Stimulated activated effector memory CD8-positive, alpha-beta T cell treated with anti-CD3 and anti-CD28 coated beads, Interleukin-12 subunit alpha, Interleukin-12 subunit beta, amount 100 ng/mL, for 72 hours (primary cell): ENCODE measurements at regions not wholly inside any gene's neighbourhood (a gene's known extent, or its start where the extent isn't known, plus 50 kb on each side); places are given as distances from the start of the nearest gene placed in this dataset.
"Not testable (repeated sequence)": the region's sequence is repeated elsewhere in the genome, so short reads cannot be mapped to it uniquely, and the experiment has no call there.

Experiments
- ATAC-seq: fragments of 150-1000 bp; cut with Tn5 transposase; 2 replicates; pipeline ENCODE4 v1.10.0; 2021
- DNase-seq, 2 donors: peaks; one replicate each; pipeline ENCODE4 v3.0.0; 2021 to 2022; ENCODE audit warnings: low spot score in 2 of 2
- H3K27ac Mint-ChIP-seq: one replicate; pipeline ENCODE4 v1.8.0; 2022; ENCODE audit warnings: mild to moderate bottlenecking, mixed read lengths
- H3K36me3 Mint-ChIP-seq: one replicate; pipeline ENCODE4 v1.8.0; 2022; ENCODE audit warnings: mild to moderate bottlenecking, mixed read lengths
- H3K4me1 Mint-ChIP-seq: one replicate; pipeline ENCODE4 v1.8.0; 2022; ENCODE audit warnings: mixed read lengths
- H3K4me3 Mint-ChIP-seq: one replicate; pipeline ENCODE4 v1.8.0; 2022; ENCODE audit warnings: mild to moderate bottlenecking, mixed read lengths
- H3K9me3 Mint-ChIP-seq: one replicate; pipeline ENCODE4 v1.8.0; 2022; ENCODE audit warnings: mixed read lengths

GRCh38 chrX:128458888-128459287 is 406.7 kb upstream of the ACTRT1 start:
- DNase-seq = no peak
- no peak overlapping the region for H3K27ac Mint-ChIP-seq

GRCh38 chrX:128457674-128458073 is 405.5 kb upstream of the ACTRT1 start:
- Mint-ChIP-seq H3K9me3 (peaks cover 7% of the 10 kb centered on the region), H3K27ac (no peak overlapping the region), H3K36me3 (no peaks in the 10 kb centered on the region), H3K4me1 (no peaks in the 10 kb centered on the region), H3K4me3 (no peak overlapping the region)
- ATAC-seq (no peak), DNase-seq (no peak)

More at GRCh38 chrX:128458888-128459287, 406.7 kb upstream of the ACTRT1 start:
- no peak for ATAC-seq
- Mint-ChIP-seq H3K4me1 (no peaks in the 10 kb centered on the region), H3K36me3 (no peaks in the 10 kb centered on the region), H3K4me3 (no peak overlapping the region), H3K9me3 (peaks cover 12% of the 10 kb centered on the region)

DNA sequence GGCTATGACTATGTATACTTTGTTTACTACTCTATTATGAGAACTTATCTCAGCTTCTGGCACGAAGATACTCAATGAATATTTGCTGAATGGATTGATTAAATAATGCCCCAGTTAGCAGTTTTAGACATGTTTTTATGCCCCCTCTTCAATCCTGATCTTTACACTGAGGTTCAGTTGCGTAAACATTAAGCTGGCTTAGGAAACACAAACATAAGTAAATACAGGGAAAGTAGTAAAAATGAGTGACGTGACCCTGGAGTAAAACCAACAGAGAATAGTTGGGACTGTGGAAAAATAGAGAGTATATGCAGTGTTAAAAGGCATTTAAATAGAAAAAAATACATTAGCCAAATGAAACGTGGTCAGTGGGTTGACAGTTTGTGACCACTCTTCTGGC is 387.0 kb upstream of the ACTRT1 start:
- Mint-ChIP-seq H3K9me3 (peaks cover 5% of the 10 kb centered on the region), H3K27ac (no peak overlapping the region), H3K4me1 (no peaks in the 10 kb centered on the region), H3K4me3 (no peak overlapping the region), H3K36me3 (no peaks in the 10 kb centered on the region)
- ATAC-seq (no peak), DNase-seq (no peak)

- ATAC-seq (no peak), DNase-seq (no peak)
- H3K4me3 Mint-ChIP-seq = no peak overlapping the region
- peaks cover 5% of the 10 kb centered on the region for H3K9me3 Mint-ChIP-seq
- no peak overlapping the region for H3K27ac Mint-ChIP-seq
- no peaks in the 10 kb centered on the region for H3K36me3 Mint-ChIP-seq
- no peaks in the 10 kb centered on the region for H3K4me1 Mint-ChIP-seq
Measured at GRCh38 chrX:128438082-128438481, 385.9 kb upstream of the ACTRT1 start.

- H3K4me3 Mint-ChIP-seq = no peak overlapping the region
- ATAC-seq = no peak
- H3K9me3 Mint-ChIP-seq = peaks cover 5% of the 10 kb centered on the region
- H3K36me3 Mint-ChIP-seq = no peaks in the 10 kb centered on the region
- no peaks in the 10 kb centered on the region for H3K4me1 Mint-ChIP-seq
- no peak for DNase-seq
- no peak overlapping the region for H3K27ac Mint-ChIP-seq
Measured at GRCh38 chrX:128436397-128437103, 384.3 kb upstream of the ACTRT1 start.

DNA sequence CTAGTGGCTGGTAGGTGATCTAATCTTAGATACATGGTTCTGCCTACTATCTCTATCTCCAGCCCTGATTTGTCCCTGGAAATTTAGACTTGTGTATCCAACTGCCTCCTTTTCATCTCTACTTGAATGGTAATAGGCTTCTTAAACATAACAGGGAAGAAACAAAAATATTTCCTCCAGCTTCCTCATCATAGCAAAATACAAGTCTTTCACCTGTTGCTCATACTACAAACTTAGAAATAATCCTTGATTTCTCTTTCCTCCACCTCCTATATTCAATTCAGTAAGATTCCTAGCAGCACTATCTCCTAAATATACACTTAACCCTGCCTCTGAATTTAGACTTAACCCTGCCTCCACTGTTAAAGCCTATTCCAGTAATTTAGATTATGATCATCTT is 373.3 kb upstream of the ACTRT1 start:
- Mint-ChIP-seq H3K9me3 (no peaks in the 10 kb centered on the region), H3K4me1 (no peaks in the 10 kb centered on the region), H3K4me3 (no peak overlapping the region), H3K27ac (no peak overlapping the region), H3K36me3 (no peaks in the 10 kb centered on the region)
- ATAC-seq (no peak), DNase-seq (no peak)

- no peaks in the 10 kb centered on the region for H3K9me3 Mint-ChIP-seq
- no peak overlapping the region for H3K4me3 Mint-ChIP-seq
- no peaks in the 10 kb centered on the region for H3K4me1 Mint-ChIP-seq
- H3K27ac Mint-ChIP-seq = no peak overlapping the region
- DNase-seq = no peak
- H3K36me3 Mint-ChIP-seq = no peaks in the 10 kb centered on the region
- ATAC-seq = no peak
Measured at GRCh38 chrX:128408842-128409241, 356.6 kb upstream of the ACTRT1 start.

GRCh38 chrX:128396601-128397000 is 344.4 kb upstream of the ACTRT1 start:
- DNase-seq (no peak), ATAC-seq (no peak)
- Mint-ChIP-seq H3K4me1 (no peaks in the 10 kb centered on the region), H3K4me3 (no peak overlapping the region), H3K27ac (no peak overlapping the region), H3K9me3 (no peaks in the 10 kb centered on the region), H3K36me3 (no peaks in the 10 kb centered on the region)

DNA sequence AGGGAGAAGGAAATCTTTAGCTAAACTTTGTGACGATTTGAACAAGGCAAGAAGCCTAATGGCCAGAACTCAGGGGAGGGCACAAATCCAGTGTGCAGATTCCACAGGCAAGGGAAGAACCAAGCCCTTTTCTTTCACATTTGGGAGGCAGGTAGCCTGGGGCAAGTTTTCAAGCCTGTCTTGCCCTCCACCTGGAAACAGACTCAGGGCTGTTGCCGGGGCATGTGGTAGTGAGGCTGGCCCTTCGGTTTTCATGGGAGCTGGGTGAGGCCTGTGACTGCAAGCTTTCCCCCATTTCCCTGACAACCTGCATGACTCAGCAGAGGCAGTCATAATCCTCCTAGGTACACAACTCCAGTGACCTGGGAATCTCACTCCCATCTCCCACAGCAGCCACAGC is 331.6 kb upstream of the ACTRT1 start:
- DNase-seq, H3K36me3 Mint-ChIP-seq, H3K4me3 Mint-ChIP-seq, H3K27ac Mint-ChIP-seq, H3K4me1 Mint-ChIP-seq, ATAC-seq, H3K9me3 Mint-ChIP-seq: not testable (repeated sequence)

- Mint-ChIP-seq H3K9me3 (peaks cover 5% of the 10 kb centered on the region), H3K4me3 (no peak overlapping the region), H3K27ac (no peak overlapping the region), H3K4me1 (no peaks in the 10 kb centered on the region), H3K36me3 (no peaks in the 10 kb centered on the region)
- DNase-seq = no peak
- ATAC-seq = no peak
Measured at GRCh38 chrX:128365492-128365891, 313.3 kb upstream of the ACTRT1 start.

DNA sequence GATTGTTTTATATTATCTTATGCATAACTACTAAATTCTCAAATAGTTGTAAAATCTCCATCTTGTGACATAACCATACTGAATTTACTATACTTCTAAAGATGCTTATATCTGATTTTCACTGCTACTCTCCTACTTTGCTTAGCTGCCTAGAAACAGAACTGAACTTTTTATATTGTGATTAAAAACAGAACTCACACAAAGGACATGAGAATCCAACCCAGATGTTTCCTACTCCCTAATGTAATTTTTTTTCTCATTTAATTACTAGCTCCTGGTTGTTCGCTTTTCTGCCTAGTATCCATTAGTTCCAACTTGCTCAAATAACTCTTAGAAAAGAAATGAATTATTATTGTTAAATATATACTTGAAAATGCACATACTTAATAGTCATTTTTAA is 283.5 kb upstream of the ACTRT1 start:
- Mint-ChIP-seq H3K4me1 (no peaks in the 10 kb centered on the region), H3K36me3 (no peaks in the 10 kb centered on the region), H3K9me3 (peaks cover 5% of the 10 kb centered on the region), H3K4me3 (no peak overlapping the region), H3K27ac (no peak overlapping the region)
- ATAC-seq (no peak), DNase-seq (no peak)

DNA sequence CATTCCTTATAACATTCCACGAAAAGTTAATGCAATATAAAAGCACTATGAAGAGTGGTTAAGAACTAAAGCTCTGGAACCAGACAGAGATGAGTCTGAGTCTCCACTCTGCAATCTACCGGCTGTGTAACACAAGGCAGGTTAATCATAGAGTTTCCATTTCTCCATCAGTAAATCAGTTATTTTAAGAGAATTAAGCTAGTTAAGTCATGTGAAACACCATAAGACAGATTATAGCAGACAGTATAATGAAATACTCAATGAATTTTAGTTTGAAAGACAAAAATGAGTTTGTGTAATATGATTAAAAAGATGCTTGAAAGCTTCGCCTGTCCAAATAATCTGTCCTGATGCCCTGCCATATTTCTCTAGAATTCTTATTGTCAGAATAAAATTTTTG is 282.6 kb upstream of the ACTRT1 start:
- no peak overlapping the region for H3K4me3 Mint-ChIP-seq
- no peaks in the 10 kb centered on the region for H3K36me3 Mint-ChIP-seq
- no peak for DNase-seq
- H3K27ac Mint-ChIP-seq = no peak overlapping the region
- ATAC-seq = no peak
- no peaks in the 10 kb centered on the region for H3K4me1 Mint-ChIP-seq
- peaks cover 5% of the 10 kb centered on the region for H3K9me3 Mint-ChIP-seq

DNA sequence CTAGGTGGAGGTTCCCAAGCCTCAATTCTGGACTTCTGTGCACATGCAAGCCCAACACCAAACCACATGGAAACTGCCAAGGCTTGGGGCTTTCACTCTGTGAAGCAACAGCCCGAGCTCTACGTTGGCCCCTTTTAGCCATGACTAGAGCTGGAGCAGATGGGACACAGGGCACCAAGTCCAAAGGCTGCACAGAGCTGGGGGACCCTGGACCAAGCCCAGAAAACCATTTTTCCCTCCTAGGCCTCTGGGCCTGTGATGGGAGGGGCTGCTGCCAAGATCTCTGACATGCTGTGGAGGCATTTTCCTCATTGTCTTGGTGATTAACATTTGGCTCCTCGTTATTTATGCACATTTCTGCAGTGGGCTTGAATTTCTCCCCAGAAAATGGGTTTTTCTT is 258.7 kb upstream of the ACTRT1 start:
- Mint-ChIP-seq H3K36me3 (no peaks in the 10 kb centered on the region), H3K4me1 (no peaks in the 10 kb centered on the region)
- no peak for DNase-seq

GRCh38 chrX:128309311-128309710 is 257.1 kb upstream of the ACTRT1 start:
- no peak overlapping the region for H3K4me3 Mint-ChIP-seq
- no peak overlapping the region for H3K27ac Mint-ChIP-seq
- H3K36me3 Mint-ChIP-seq = no peaks in the 10 kb centered on the region
- no peaks in the 10 kb centered on the region for H3K4me1 Mint-ChIP-seq
- no peak for ATAC-seq
- no peak for DNase-seq
- H3K9me3 Mint-ChIP-seq = peaks cover 3% of the 10 kb centered on the region

More for the DNA sequence above, 258.7 kb upstream of the ACTRT1 start:
- ATAC-seq = no peak
- Mint-ChIP-seq H3K4me3 (no peak overlapping the region), H3K27ac (no peak overlapping the region), H3K9me3 (peaks cover 3% of the 10 kb centered on the region)

DNA sequence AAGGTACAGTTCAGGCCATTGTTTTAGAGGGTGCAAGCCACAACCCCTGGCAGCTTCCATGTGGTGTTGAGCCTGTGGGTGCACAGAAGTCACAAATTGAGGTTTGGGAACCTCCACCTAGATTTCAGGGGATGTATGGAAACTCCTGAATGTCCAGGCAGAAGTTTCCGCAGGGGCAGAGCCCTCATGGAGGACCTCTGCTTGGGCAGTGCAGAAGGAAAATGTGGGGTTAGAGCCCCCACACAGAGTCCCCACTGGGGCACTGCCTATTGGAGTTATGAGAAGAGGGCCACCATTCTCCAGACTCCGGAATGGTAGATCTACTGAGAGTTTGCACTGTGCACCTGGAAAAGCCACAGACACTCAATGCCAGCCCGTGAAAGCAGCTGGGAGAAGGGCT is 242.0 kb upstream of the ACTRT1 start:
- DNase-seq (no peak), ATAC-seq (no peak)
- no peak overlapping the region for H3K4me3 Mint-ChIP-seq
- peaks cover 10% of the 10 kb centered on the region for H3K9me3 Mint-ChIP-seq
- H3K27ac Mint-ChIP-seq = no peak overlapping the region
- no peaks in the 10 kb centered on the region for H3K36me3 Mint-ChIP-seq
- no peaks in the 10 kb centered on the region for H3K4me1 Mint-ChIP-seq

GRCh38 chrX:128287693-128288092 is 235.5 kb upstream of the ACTRT1 start:
- Mint-ChIP-seq H3K4me1 (no peaks in the 10 kb centered on the region), H3K9me3 (peaks cover 9% of the 10 kb centered on the region), H3K36me3 (no peaks in the 10 kb centered on the region), H3K4me3 (no peak overlapping the region), H3K27ac (no peak overlapping the region)
- DNase-seq (no peak), ATAC-seq (no peak)

DNA sequence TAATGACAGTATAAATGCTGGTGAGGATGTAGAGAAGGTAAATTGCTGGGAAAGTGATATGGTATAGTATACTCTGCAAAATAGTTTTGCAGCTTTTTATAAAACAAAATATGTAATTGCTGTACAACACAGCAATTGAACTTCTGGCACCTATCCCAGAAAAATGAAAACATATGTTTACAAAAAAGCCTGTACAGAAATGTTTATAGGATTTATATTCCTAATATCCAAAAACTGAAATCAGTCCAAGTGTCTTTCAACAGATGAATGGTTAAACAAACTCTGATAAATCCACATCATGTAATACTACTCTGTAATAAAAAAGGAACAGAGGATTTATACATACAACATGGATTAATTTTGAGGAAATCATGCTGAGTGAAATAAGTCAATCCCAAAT is 198.4 kb upstream of the ACTRT1 start:
- no peak for ATAC-seq
- H3K36me3 Mint-ChIP-seq = no peaks in the 10 kb centered on the region
- H3K27ac Mint-ChIP-seq = no peak overlapping the region
- no peak overlapping the region for H3K4me3 Mint-ChIP-seq
- peaks cover 5% of the 10 kb centered on the region for H3K9me3 Mint-ChIP-seq
- H3K4me1 Mint-ChIP-seq = no peaks in the 10 kb centered on the region
- DNase-seq = no peak
